Progenitor cell of endocrine pancreas (in vitro differentiated cells): ENCODE measurements at regions not wholly inside any gene's neighbourhood (a gene's known extent, or its start where the extent isn't known, plus 50 kb on each side); places are given as distances from the start of the nearest gene placed in this dataset.

ENCODE experiments used
- DNase-seq: peaks from one replicate; pipeline ENCODE4 v3.0.0; 2021; ENCODE audit warnings: low spot score; ENCODE audit not compliant: unreplicated experiment
- H3K27ac Mint-ChIP-seq: 2 replicates; pipeline ENCODE4 v1.8.0; 2021; ENCODE audit warnings: mild to moderate bottlenecking, moderate library complexity, mixed read lengths
- H3K27me3 Mint-ChIP-seq: 2 replicates; pipeline ENCODE4 v1.8.0; 2021; ENCODE audit warnings: mixed read lengths
- H3K36me3 Mint-ChIP-seq: 2 replicates; pipeline ENCODE4 v1.8.0; 2022; ENCODE audit warnings: mixed read lengths; ENCODE audit not compliant: insufficient read depth
- H3K4me1 Mint-ChIP-seq: 2 replicates; pipeline ENCODE4 v1.8.0; 2021; ENCODE audit warnings: low read depth, mixed read lengths
- H3K4me3 Mint-ChIP-seq: 2 replicates; pipeline ENCODE4 v1.8.0; 2021; ENCODE audit warnings: low read depth, mild to moderate bottlenecking, moderate library complexity, mixed read lengths
- H3K9me3 Mint-ChIP-seq: 2 replicates; pipeline ENCODE4 v1.8.0; 2021; ENCODE audit warnings: low read depth, mixed read lengths
- CTCF ChIP-seq: fragments of 200-600 bp; sonication (generic); IDR thresholded peaks from one replicate; pipeline ENCODE4 v1.5.0; 2021; ENCODE audit warnings: antibody characterized with exemption, mild to moderate bottlenecking; ENCODE audit not compliant: unreplicated experiment

GRCh38 chr3:31425401-31425800 is 107.3 kb upstream of the STT3B start:
- DNase-seq = no peak
- no peaks in the 10 kb centered on the region for H3K36me3 Mint-ChIP-seq

GRCh38 chr3:31427623-31428022 is 105.1 kb upstream of the STT3B start:
- no peak overlapping the region for H3K4me3 Mint-ChIP-seq
- H3K36me3 Mint-ChIP-seq = no peaks in the 10 kb centered on the region
- no peak overlapping the region for H3K27ac Mint-ChIP-seq
- peaks cover 8% of the 10 kb centered on the region for H3K9me3 Mint-ChIP-seq
- TF ChIP-seq CTCF = no peak
- peaks cover 6% of the 10 kb centered on the region for H3K27me3 Mint-ChIP-seq
- no peaks in the 10 kb centered on the region for H3K4me1 Mint-ChIP-seq
- DNase-seq = no peak

More at GRCh38 chr3:31425401-31425800, 107.3 kb upstream of the STT3B start:
- Mint-ChIP-seq H3K27me3 (peaks cover 6% of the 10 kb centered on the region), H3K27ac (no peak overlapping the region), H3K9me3 (peaks cover 8% of the 10 kb centered on the region), H3K4me1 (peaks cover 3% of the 10 kb centered on the region), H3K4me3 (no peak overlapping the region)
- no peak for TF ChIP-seq CTCF

GRCh38 chr3:31431321-31431720 is 101.4 kb upstream of the STT3B start:
- no peak for DNase-seq
- Mint-ChIP-seq H3K4me3 (no peak overlapping the region), H3K27me3 (no peaks in the 10 kb centered on the region), H3K4me1 (no peaks in the 10 kb centered on the region), H3K36me3 (no peaks in the 10 kb centered on the region), H3K27ac (no peak overlapping the region), H3K9me3 (peaks cover 2% of the 10 kb centered on the region)
- TF ChIP-seq CTCF = no peak

- no peak for DNase-seq
- Mint-ChIP-seq H3K36me3 (no peaks in the 10 kb centered on the region), H3K27me3 (no peaks in the 10 kb centered on the region), H3K27ac (no peak overlapping the region), H3K9me3 (peaks cover 14% of the 10 kb centered on the region), H3K4me1 (no peaks in the 10 kb centered on the region), H3K4me3 (no peak overlapping the region)
- TF ChIP-seq CTCF = no peak
These were observed 99.6 kb upstream of the STT3B start for GRCh38 chr3:31432897-31433678.

GRCh38 chr3:31433679-31433992 is 99.1 kb upstream of the STT3B start:
- Mint-ChIP-seq H3K9me3 (peaks cover 14% of the 10 kb centered on the region), H3K36me3 (no peaks in the 10 kb centered on the region), H3K27ac (no peak overlapping the region), H3K4me1 (peaks cover 1% of the 10 kb centered on the region), H3K4me3 (no peak overlapping the region), H3K27me3 (no peaks in the 10 kb centered on the region)
- DNase-seq = no peak
- TF ChIP-seq CTCF = no peak
